NCI-H345 (cell line): ENCODE measurements at regions not wholly inside any gene's neighbourhood (a gene's known extent, or its start where the extent isn't known, plus 50 kb on each side); places are given as distances from the start of the nearest gene placed in this dataset.
"Not testable (repeated sequence)": the region's sequence is repeated elsewhere in the genome, so short reads cannot be mapped to it uniquely, and the experiment has no call there.

Experiments used
- DNase-seq: peaks from one replicate; lab custom pipeline; 2025; lab: John Stamatoyannopoulos, UW

DNA sequence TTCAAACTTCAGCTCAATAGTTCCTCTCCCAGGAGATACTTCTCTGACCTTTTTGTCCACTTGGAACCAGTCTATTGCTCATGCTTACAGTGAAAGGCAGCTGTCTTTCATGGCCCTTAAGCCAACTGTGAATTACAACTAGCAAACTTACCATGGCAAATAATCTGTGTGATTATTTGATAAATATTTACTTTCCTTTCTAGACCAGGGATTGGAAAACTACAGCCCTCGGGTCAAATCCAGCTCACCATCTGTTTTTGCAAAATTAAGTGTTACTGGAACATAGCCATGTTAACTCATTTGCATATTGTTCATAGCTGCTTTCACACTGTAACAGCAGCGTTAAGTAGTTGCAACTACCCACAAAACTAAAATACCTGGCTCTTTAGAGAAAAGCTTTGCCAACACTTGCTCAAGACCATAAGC lies 289.1 kb upstream of the MCTP2 start:
- DNase-seq = peak; percentile 15

DNA sequence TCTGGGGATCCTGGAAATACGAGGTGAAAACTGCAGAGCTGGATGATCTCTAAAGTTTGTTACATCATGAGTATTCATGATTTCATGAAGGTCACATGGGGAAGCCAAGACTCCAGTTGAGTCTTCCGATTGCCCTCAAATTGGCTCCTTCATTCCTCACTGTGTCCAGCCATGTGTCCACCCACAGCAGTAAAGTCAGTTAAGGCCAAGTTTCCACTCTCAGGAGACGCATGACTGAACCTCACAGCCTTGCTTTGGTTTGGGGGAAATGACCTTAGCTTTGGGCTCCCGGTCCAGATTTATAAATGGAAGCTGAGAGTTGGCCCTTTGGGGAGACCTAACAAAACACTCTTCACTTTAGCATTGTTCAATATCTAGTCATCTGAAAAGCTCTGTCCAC lies 289.7 kb upstream of the MCTP2 start:
- DNase-seq = no peak

DNA sequence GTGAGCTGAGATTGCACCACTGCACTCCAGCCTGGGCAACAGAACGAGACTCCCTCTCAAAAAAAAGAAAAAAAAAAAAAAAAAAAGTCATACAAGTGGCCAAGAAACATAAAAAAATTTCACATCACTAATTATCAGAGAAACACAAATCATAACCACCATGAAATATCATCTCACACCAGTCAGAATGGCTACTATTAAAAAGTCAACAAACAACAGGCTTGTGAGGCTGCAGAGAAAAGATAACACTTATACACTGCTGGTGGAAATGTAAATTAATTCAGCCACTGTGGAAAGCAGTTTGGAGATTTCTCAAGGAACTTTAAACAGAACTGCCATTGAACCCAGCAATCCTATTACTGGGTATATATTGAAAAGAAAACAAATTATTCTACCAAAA lies 291.1 kb upstream of the MCTP2 start:
- no peak for DNase-seq

DNA sequence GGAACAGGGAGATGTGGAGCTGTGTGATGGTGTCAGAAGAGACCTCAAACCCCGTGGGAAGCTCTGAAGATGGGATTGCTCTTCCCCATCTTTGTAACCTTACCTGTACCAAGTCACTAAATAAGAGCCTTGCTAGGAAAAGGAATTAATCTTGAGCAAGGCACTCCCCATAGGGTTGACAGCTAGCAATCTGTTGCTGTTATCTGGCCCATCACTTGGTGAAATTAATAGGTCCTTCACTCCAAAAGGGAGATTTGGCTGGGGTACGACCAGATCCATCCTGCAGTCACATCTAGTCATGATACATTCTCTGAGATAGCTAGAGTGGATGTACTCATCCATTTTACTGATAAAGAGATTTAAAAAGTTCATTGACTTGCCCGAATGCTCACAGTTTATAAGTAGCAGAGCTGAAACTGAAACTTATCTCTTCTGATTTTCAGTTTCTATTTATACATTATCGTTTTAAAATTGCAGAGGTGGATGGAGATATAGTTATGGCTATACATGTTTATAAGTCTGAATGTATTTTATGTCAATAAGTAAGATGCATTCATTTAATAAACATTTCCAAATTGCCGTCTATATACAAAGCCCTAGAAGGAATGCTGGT lies 299.1 kb upstream of the MCTP2 start:
- no peak for DNase-seq

DNA sequence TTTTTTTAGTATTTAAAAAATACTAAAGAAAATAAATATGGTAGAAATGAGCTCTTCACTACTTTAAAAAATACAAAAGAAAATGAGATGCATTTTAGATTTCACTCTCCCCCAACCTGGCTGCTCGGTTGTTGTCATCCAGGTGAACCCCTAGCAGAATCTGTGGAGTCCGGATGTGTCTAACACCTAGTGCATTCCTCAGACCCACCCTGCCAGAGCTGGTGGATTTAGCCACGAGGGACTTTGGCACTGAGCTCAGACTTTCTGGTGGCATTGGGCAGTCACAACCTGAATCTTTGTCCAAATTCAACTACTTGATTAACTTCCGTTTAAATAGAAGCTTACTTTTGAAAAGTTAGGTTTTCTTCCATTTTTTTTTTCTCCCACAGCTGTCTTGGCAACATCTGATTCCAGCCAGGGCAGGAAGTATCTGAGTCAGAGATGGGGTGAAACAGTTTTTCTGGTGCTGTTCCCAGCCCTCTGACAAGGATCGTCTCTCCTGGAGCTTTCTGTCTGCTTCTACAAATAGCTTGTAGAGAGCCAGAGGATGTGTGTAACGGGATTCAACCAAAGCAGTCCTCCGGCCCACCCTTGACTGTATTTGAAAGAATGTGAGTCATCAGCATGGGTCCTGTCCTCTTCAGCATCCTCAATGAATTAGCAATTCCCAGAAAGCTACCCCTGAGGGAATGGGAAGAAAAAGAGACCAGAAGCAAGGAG lies 301.8 kb upstream of the MCTP2 start:
- no peak for DNase-seq

DNA sequence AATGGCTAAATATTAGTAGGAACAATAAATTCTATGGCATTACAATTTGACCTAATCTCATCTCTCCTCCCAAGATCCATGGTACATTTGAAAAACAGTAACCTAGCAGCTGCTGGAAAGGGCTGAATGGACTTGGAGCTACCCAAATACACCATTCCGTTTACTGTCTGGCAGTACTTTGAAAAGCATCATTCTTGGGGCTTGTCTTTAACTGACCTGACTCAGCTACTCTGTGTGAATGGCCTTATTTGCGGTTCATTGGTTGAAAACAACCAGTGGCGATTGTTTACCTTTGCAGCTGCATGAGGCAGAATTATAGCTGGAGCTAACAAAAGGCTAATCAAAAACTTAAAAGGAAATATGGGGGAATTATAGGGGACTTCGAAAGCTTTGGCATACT lies 311.2 kb upstream of the MCTP2 start:
- DNase-seq = no peak

DNA sequence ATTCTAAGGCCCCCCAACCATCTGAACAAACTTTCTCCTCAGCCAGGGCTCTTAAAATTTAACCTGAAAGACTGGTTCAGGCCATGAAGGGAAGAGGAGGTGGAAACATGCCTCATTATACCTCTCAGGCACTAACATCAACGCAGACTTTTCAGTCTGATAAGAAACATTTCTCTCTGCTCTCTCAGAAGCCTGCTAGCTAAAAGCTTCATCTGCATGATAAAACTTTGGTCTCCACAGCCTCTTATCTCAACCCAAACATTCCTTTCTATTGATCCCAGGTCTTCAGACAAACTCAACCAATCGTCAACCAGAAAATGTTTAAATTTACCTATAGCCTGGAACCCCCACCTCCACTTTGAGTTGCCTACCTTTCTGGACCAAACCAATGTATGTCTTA lies 312.6 kb upstream of the MCTP2 start:
- not testable (repeated sequence) for DNase-seq

DNA sequence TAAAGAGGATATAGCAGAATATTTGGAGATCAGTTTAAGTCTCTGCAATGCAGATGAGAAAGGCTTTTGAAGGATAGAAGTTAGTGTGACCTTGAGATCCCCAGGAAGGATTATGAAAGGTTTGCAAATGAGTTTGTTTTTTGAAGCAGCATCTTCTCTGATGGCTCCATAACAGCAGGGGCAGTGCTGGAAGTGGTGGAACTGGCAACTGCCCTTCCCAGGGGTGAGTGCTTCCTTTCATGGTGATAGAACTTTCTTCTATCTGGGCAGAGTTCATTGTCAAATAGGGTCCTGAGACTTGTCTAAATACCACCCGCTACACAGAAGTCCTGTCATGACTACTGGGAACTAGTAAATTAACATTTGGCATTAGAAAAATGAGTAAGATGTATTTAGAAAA lies 314.2 kb upstream of the MCTP2 start:
- no peak for DNase-seq

DNA sequence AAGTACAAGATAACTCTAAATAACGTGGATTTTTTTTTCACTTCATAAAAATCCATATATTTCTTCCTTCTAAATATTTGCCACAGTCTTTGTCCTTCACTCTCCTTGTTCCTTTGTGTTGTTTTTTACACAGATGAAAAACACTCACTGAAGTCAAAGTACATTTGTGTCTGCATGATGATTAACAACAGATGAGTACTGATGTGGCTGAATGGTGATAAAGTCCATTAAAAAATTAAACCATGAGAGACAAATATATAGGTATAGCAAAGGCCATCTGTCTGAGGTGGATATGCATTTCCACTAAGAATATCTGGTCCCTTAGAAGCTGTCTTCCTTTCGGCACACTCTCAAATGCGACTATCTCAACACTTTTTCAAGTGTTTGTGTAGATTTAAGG lies 317.5 kb upstream of the MCTP2 start:
- no peak for DNase-seq

DNA sequence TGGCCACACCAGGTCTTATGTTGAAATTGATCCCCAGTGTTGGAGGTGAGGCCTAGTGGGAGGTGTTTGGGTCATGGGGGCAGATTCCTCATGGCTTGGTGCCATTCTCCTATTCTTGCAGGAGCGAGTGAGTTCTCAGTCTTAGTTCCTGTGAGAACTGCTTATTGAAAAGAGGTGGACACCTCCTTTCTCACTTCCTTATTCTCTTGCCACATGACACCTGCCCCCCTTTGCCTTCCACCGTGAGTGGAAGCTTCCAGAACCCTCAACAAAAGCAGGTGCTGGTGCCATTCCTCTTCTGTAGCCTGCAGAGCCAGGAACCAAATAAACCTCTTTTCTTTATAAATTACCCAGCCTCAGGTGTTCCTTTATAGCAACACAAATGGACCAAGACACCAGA lies 318.1 kb upstream of the MCTP2 start:
- no peak for DNase-seq

DNA sequence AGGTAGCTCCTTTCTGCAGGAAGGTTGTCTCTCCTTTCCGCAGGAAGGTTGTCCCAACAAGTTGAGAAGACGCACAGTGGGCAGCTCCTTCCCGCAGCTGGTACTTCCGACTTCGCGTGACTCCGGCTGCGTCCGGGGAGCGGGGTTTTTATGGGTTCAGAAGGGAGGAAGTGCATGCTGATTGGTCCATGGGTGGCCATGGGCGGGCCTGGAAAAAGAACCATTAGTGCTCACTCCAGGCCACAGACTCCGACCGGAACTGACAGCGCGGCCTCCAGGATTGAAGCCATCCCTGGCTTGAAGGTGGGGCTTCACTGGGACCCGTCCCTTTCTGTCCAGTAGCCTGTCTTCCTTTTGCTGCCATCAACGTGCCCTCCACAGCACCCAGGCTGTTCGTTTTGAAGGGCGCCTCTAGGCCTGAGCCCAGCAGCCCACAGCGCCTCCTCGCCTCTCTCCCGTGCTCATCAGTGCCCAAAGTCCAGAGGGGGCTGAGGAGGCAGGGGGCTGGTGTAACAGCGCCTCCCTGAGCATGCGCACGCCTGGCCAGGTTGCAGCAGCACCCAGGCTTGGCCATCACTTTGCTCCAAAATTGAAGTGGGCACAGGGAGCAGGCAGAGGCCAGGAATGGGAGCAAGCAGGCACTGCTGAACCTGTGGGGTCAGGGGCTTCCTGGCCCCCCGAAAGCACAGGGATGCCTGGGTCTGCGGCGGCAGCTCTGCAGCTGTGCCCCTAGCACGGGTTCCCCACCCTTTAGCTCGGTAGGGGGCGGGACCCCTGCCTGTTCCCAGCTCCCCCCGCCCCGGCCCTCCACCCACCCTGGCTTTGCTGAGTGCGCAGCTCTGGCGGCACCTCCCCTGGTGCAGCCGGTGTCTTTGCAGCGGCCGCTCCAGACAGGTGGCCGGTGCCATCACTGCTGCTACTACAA lies 330.6 kb upstream of the MCTP2 start:
- no peak for DNase-seq

DNA sequence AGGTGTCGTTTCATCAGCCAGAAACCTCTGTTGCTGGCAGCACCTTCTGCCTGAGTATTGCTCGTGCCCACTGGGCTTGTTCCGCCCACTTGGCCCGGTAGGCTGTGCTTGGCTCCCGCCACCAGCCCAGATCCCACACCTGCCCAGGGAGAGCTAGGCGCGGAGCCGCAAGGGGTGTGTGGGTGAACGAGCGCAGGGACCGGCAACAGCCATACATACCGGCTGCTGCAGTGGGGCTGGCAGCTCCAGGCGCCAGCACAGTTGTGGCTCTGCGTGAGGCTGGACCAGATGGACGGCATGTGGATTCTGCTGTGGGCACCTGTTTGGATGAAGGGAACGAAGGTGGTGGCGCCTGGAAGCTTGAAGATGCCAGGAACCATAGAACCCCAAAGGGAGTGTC lies 331.5 kb upstream of the MCTP2 start:
- DNase-seq = no peak

DNA sequence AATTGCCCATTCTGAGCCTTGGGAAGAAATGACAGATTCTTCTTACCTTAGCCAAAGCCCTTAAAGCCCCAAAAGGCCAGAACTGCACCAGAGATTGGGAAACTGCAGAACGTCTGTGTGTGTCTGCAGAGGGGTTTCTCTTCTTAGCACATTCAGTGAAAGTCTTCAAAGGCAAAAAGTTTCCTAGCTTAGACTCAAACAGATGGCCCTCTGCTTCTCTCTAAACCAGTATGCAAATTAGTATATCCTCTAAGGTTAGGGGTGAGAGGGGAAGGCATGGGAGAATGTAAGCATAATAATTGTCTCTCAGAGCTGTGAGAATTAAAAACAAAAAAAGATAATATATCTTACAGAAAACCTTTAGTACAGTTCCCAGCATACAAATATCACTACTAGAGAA lies 334.0 kb upstream of the MCTP2 start:
- no peak for DNase-seq

DNA sequence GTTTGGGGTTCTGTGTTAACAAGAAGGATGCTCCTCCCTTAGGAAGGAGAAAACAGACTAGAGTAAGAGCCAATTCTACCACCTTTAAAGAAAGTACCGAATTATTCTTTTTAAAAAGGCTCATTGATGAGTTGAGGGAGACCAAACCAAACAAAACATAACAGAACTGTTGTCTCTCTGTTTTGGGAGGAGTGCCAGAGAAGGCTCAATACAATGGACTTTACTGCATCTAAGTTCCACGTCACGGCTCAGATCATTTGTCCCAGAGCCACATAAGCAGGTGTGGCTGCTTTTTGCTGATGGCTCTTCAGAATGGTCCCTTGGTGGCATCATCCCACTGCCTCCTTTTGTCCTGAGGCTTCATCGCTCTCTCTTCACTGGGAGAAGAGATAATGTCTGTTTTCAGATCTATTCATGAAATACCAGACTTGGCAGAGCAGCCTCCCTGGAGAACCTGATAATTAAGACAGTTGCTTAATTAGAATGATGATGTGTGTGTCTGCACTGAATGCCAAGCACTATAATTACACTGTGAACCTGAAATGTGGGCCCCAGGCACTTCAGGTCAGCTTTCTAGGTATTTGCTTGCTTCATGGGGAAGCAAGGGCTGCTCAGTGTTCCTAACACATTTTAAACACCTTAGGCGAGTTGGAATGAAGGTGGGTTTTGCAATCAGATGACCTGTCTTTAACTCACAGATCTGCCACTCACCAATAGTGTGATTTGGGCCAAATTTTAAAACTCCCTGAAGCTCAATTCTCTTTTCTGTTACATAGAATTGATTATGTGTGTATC lies 335.2 kb upstream of the MCTP2 start:
- DNase-seq = peak; percentile 95

DNA sequence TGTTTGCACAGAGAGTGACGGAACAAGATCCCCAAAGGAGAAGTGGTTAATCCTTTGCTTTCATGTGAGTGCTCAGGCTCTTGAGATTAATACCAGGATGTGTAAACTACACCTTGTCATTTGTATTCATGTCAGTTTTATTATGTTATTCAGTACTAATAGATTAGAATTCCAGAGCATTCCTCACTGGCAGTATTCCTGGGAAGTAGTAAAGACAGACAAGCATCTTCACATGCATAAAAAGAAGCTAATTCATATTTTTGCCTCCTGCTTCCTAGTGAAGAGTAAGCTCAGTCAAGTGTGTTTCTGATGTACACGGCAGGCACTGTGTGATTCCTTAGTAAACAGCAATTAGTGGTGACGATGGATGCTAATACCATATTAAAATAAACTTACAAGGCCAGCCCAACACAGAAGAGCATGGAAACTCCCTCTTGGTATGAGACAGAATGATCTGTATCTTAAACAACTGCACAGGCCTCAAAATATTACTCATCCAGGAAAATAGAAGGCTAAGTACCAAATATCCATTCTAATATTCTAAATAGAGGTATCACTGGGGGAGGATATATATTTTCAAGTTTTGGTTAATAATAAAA lies 336.8 kb upstream of the MCTP2 start:
- peak; percentile 15 for DNase-seq

DNA sequence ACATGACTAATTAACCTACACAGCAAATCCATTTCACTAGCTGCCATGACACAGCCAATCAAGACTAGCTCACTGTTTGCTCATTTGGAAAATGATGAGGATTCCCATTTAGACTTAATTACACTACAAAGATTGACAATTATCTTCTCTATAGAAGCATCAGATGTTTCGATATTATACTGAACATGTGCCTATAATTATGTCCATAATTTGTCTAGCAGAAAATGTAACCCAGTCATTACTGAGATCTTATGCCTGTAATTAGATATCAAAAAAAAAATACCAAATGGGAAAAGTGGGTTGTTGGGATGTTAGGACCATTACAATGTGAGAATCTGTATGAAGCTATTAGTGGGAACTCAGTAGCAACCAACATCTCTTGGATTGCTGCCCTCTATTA lies 344.2 kb upstream of the MCTP2 start:
- DNase-seq = no peak

DNA sequence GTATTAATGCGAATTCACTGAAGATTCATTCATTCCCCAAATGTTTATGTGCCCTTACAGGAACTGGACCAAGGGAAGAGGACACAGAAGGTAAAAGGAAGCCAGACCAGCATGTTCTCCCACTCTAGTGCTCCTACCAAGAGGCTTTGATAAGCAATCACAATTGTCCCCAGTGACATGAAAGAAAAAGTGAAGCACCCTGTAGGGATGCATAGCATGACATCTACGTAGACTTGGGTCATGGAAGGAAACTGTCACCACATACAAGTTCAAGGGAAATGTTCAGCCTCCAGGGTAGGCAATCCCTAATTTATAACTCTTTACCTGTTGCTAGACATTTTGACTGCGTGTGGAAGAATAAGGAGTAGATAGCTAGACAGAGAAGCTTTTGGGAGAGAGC lies 348.6 kb upstream of the MCTP2 start:
- DNase-seq = no peak

DNA sequence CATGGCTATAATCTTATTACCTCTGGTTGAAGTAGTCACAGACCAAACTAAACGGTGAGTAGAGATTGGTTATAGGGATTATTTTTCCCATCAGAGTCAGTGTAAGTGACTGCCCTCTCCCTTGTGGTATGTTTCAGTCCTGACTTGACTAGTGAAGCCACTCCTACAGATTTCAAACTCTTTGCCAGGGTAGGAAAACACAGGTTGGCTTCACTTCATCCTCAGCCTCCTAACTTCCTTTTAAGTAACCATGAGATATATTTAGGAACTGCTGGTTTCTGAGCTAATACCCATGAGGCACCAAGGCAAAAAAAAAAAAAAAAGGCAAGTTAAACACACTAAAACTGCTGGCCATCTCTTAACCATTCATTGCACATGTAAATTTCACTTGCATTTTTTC lies 349.2 kb upstream of the MCTP2 start:
- no peak for DNase-seq

DNA sequence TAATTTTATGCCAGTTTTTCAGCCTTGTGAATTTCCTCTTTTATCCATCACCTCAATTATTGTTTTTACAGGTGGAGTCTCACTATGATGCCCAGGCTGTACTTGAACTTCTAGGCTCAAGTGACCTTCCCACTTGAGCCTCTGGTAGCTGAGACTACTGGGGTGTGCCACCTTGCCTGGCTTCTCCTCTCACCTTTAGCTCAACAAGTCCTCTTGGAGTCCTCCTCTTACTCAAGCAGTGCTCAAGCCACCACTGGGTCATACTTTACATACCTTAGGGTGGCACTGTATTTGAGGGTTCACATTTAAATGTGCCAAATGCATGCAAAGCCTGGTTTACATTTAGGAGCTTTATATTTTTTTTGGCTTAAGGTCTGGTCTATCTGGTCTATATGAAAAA lies 350.1 kb upstream of the MCTP2 start:
- no peak for DNase-seq

DNA sequence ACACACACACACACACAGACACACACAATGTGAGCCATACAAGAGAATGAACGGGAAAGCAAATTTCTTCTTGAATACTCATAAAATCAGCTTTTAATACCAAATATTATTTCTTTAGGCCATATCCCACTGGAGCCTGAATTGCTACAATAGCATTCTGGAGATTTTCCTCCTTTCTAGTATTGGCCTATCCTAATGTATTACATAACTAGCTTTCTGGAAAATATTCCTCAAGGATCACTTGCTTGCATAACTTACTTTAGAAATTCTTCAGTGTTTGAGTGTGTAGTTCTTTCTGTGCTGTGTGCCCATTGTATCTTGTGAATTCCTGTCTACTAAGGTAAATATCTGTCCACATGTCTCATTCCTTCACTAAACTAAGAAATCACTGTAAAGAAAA lies 351.0 kb upstream of the MCTP2 start:
- DNase-seq = no peak

DNA sequence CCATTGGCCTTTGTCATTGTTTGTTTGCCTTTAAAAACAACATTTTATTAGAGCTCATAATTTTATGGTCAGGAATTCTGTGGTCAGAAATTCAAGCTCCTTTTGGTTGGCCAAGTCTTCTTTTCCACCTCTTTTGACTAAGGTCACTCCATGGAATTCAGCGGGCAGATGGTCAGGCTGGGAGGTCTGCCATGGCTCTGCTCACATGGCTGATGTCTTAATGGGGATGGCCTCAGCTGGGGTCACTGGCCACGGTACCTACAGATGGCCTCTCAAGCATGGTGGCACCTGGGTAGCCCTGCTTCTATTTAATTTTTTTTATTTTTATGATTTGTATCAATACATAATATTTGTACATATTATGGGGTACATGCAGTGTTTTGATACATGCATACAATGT lies 360.8 kb upstream of the MCTP2 start:
- DNase-seq = no peak

DNA sequence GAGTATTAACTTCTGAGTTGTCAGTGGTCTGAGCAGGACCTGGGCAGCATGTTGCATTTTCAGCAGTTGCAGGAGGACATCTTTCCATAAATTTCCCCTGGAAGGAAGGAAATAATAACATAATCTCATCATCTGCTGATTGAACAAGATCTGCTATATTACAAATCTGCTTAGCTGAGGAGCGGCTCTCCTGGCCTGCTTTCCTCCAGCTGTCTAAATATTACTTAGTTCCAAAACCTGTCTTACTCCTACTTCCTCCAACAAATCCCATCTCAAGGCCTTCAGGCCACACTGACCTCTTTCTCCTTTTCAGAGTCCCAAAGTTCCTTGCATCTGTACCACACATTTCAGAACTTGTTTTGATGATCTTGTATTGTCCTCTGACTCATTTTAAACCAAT lies 364.4 kb upstream of the MCTP2 start:
- DNase-seq = no peak
